SKM-1 (cell line): ENCODE measurements at regions not wholly inside any gene's neighbourhood (a gene's known extent, or its start where the extent isn't known, plus 50 kb on each side); places are given as distances from the start of the nearest gene placed in this dataset.

Experiments
- DNase-seq: peaks from one replicate; lab custom pipeline; 2025; ENCODE audit not compliant: unreplicated experiment; lab: John Stamatoyannopoulos, UW

- no peak for DNase-seq
Observed at GRCh38 chr13:105814902-105815250, 720.6 kb downstream of the EFNB2 start.

- no peak for DNase-seq
Observed at GRCh38 chr13:105814219-105814901, 721.1 kb downstream of the EFNB2 start.

DNA sequence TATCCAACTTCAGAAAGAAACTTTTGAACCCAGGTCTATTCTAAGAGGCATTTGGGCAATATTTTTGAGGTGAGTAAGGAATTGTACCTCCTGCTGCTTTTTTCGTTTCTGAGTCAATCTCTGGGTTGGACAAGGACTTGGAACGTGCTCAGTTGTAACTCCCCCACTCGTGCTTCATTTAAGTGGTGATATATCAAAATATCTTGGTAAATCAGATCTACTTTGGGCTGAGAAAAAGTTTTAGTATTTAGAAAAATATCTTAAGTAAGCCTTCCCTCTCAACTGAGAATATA is 728.9 kb downstream of the EFNB2 start:
- no peak for DNase-seq

DNA sequence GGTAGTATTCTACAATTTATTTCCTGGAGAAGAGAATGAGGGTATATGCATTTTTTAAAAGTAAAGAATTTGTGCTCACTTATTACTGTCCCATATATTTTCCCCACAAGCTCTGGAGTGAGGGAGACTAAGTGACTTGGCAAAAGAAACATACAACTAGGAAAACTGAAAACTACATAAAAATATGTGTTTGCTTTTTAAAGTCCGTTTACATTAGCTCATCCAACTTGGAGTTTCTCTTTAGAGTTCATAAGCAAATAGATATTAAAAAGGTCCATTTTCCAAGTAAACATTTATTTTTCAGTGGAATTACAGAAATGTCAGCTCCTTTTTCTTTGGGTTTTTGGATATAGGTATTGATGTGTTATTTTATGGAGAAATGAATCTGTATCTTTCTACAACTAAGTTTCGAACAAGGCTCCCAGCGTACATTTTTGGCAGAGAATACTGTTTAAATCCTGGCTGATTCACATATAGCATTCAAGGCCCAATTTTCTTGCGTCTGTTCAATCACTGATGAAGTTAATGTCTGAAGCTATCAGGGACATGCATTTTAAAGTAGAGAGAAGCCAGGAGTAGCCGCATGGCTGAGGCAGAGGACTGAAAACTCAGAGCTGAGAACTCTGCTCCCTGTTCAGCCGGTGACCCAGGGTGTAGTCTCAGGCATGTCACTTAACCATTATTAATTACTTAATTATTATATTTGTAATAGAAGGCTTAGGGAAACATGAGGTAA is 729.4 kb downstream of the EFNB2 start:
- no peak for DNase-seq

DNA sequence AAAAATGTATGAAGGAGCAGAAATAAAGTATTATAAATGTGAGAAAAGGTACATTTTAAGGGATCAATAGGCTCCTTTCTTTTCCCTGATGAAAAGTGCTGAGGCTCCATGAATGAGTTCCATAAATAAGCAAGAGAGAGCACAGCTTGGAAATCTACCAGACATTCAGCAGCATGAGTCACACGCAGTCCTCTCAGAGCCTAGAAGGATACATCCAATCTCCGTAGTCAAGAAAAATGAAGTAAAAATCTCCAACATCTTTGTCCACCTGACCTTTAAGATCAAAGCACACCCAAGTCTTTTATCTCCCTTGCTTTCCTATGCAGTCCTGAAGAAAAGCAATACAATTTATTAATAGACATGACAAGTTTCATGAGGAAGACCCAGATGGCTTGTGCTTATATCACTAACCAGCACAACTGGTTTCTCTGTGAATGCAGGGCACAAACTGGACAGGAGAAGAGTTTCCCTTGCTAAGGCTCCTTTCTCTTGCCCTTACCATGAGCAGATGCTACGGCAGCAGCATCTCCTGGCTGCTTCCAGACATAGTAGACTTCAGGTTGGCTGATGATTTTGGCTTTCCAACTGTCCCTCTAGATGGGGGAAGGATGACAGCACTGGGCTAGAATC is 730.8 kb downstream of the EFNB2 start:
- no peak for DNase-seq

- DNase-seq, result no peak
Observed at GRCh38 chr13:105799155-105799554, 736.3 kb downstream of the EFNB2 start.

- no peak for DNase-seq
Observed at GRCh38 chr13:105798541-105798940, 736.9 kb downstream of the EFNB2 start.

DNA sequence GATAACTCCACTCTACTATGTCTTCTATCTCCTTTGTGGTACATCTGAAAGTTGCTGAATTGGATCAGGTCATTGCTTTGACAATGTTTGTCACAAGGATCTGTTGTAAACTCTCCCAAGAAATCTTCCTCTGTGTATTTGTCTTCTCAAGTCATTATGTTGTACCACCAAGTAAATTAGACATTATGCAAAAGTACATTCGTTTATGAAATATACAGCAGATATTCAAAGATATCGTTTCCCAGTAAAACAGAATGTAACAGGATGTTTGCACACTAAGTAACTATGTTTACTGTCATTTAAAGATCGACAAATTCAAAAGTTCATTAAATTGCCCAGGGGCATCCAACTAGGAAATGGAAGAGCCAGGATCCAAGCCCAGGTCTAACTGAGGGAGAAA is 739.4 kb downstream of the EFNB2 start:
- no peak for DNase-seq

DNA sequence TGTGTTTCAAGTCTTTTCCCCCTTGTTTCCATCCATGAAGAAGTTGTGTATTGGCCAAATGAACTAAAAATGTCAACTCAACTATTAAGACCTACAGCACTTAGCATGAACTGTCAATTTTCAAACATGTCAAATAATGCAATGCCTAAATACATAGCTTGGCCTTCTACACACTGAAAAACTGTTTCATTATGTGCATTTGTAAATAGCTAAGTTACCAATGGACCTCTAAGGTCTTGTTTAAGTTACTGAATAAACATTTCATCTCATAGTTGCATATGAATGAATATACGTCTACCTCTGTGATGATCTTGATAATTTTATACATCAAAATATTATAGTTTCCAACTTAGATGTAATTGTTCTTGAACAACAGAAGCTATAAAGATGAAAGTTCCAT is 744.5 kb downstream of the EFNB2 start:
- DNase-seq, result no peak

- DNase-seq, result no peak
Observed at GRCh38 chr13:105788530-105788929, 746.9 kb downstream of the EFNB2 start.

- no peak for DNase-seq
Observed at GRCh38 chr13:105787632-105788031, 747.8 kb downstream of the EFNB2 start.

- no peak for DNase-seq
Observed at GRCh38 chr13:105785436-105785835, 750.0 kb downstream of the EFNB2 start.

DNA sequence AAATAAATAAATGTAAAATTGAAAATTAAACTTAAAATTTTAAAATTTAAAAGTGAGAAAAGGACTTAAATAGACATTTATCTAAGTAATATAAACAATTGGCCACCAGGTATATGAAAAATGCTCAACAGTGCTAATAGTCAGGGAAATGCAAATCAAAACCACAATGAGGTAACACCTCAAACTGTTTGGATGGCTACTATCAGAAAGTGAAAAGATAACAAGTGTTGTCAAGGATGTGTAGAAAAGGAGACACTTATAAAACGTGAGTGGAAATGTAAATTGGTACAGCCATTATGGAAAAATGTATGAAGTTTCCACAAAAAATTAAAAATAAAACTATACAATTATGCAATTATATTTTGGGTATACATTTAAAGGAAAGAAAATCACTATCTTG is 752.2 kb downstream of the EFNB2 start:
- no peak for DNase-seq

GRCh38 chr13:105778196-105778595 is 757.3 kb downstream of the EFNB2 start:
- DNase-seq, result no peak

DNA sequence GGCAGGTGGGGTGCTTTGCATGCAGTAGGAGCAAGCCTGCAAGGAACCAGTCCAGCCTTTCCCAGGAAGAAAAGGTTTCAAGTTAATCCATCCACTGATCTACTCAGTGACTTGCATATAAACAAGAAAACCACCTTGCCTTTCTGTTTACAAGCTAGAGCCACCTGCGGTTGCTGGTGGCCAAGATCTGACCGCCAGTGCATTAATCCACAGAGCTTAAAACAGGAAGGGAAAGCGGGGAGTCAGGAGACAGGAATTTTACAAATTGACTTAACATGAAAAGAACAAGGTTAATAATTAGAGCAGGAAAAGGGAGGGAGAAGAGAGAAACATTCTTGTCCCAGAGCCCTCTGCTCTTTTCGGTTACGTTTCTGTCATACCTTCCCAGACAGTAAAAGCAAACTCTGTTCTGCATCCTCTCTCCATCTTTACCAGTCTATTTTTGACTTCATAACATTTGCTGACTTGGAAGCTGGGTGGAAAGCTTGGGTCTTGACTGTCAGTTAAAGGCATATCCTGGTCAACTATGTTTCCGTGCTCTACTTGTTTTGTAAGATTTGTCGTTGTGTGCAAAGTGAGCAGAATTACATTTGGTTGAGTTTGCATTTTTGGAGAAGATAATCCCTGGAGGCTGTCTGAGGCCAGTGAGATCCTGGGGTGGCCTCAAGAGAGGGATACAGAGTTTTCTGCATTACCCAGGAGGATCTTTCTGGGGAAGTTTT is 760.6 kb downstream of the EFNB2 start:
- no peak for DNase-seq

DNA sequence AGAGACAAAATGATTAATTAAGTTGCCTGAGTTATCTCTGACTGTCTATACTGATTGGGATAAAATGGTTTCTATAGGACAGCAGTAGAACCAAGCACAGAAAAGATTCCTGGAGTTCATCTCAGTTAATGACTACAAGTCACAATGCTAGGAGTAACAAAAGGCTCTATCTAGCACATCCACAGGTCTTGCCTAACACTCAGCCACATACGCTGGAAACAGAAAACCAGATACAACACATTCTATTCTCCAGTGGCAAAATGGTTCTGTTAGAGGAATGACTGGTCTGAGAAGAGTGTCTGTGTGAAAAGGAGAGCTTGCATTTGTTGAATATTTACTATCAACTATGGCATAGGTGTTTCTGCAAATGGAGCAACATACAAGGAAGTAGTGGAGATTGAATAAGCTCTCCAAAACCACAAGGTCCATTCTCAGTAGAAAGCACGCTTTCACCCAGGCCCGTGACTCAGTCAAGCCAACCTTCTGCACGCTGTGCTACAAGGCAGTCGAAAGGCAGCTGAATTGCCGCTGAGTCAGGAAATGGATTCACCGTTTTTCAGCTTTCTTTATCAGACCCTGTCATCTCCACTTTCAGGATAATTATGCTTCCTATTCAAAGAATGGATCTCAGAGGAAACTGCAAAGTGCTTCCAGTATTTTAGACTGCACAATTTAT is 761.5 kb downstream of the EFNB2 start:
- DNase-seq, result no peak

GRCh38 chr13:105773241-105773640 is 762.2 kb downstream of the EFNB2 start:
- no peak for DNase-seq

GRCh38 chr13:105764486-105764885 is 771.0 kb downstream of the EFNB2 start:
- DNase-seq, result no peak

- no peak for DNase-seq
Observed at GRCh38 chr13:105763851-105764250, 771.6 kb downstream of the EFNB2 start.

GRCh38 chr13:105762096-105762495 is 773.4 kb downstream of the EFNB2 start:
- no peak for DNase-seq
